ENCODE measurements at regions not wholly inside any gene's neighbourhood (a gene's known extent, or its start where the extent isn't known, plus 50 kb on each side); places are given as distances from the start of the nearest gene placed in this dataset.

- no peak for DNase-seq
Observed at GRCh38 chr2:234834228-234834923, 117.4 kb upstream of the SH3BP4 start.

DNA sequence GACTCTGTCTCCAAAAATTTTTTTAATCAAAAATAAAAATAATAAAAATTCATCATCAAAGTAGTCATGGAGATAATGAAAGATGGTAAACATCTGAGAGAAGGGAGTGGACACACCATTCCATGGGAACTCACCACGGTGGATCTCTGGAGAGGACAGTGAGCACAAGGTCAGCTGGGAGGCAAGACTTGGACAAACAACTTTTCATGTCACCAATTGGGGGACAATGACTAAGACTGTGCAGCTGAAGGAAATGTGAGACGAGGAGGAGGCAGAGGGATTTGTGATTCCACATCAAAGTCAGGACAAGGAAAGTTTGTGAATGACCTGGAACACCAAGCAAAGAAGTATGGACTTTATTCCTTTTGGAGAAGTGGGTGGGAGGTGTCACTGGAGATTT lies 121.0 kb upstream of the SH3BP4 start:
- no peak for DNase-seq

GRCh38 chr2:234829074-234829455 lies 122.8 kb upstream of the SH3BP4 start:
- DNase-seq: no peak

- no peak for DNase-seq
Observed at GRCh38 chr2:234828382-234829073, 123.3 kb upstream of the SH3BP4 start.

GRCh38 chr2:234827096-234827860 lies 124.5 kb upstream of the SH3BP4 start:
- DNase-seq: no peak

DNA sequence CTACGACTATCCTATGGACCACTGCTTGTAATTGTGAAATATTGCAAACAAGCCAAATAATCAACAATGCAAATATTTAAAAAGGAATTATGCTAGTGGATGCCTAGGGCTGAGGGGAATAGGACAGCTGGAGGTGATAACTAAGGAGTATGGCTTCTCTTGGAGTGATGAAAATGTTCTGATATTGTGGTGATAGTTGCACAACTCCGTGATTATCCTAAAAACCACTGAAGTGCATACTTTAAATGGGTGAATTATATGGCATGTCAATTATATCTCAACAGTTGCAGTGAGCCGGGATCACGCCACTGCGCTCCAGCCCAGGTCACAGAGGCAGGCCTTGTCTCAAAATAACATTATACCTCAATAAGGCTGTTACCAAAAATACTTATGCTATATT lies 125.1 kb upstream of the SH3BP4 start:
- DNase-seq: no peak

GRCh38 chr2:234825616-234826015 lies 126.2 kb upstream of the SH3BP4 start:
- no peak for DNase-seq

GRCh38 chr2:234823877-234824376 lies 127.9 kb upstream of the SH3BP4 start:
- DNase-seq: no peak

DNA sequence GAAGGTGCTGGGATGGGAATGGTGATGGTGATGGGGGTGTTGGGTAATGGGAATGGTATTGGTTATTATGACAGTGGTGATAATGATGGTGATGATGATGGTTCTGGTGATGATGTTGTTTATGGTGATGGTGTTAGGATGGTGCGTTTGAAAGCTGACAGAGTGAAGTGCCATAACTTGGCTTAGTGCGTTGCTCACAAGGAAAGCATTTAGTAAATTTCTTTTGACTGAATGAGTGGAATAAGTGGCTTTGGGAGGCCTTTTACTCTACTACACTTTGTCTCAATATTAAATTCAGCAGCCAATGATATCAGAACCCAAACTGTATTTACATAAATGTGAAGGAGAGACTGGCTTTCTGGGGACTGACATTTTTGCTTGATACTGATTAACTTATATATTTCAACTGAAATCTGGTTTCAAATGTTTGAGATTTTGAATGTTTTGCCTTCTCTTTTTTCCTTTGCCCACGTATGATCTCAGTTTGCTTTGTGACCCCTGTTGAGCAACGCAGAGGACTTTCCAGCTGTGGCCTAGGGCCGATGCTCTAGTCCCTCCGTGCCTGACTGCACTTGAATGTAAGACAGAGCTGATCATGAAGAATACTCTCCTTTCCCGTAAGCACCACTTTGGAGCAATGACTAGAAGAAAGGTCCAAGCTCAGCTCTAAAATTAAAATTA lies 128.5 kb upstream of the SH3BP4 start:
- DNase-seq: no peak

DNA sequence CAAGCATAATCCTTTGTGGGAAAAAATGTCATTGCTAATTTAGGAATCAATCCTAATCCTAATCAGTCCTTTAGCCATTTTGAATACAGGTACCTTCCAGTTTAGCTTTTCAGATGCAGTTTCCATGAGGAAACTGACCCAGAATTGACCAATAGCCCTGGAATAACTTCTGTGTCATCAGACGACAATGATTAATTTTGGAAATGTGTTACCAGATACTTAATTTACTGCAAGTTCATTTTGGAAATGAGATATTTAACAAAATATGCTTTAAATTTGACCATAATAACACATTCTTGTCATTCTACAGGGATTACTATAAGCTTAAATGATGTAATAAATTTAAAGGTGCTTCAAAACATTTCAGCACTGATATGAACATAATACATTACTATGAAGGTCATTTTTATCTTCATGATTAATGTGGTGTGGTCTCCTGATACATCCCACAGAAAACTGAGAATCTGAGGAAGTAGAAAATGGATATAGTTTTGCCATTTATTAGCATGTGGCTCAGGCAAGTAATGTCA lies 129.8 kb upstream of the SH3BP4 start:
- DNase-seq: no peak

- DNase-seq: no peak
Observed at GRCh38 chr2:234818937-234819336, 132.9 kb upstream of the SH3BP4 start.

GRCh38 chr2:234816491-234816890 lies 135.3 kb upstream of the SH3BP4 start:
- DNase-seq: no peak

- no peak for DNase-seq
Observed at GRCh38 chr2:234816056-234816455, 135.8 kb upstream of the SH3BP4 start.

DNA sequence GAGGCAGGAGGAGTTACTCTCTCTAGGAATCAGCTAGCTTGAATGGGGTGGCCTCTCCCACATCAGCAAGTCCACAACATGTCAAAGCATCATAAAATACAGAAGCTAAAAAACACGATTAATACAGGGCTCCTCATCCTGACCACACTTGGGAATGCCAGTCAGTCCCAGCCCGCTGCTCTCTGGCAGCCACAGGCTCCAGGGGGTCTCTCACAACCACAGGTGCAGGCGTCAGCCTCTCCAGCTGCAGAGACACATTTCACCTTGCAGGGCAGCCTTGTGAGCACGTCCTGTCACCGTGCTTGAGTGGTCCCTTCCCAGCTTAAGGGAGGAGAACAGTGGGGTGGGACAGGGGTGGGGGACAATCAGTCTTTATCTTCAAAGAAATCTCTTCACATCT lies 137.4 kb upstream of the SH3BP4 start:
- no peak for DNase-seq

GRCh38 chr2:234812851-234813250 lies 139.0 kb upstream of the SH3BP4 start:
- no peak for DNase-seq

- no peak for DNase-seq
Observed at GRCh38 chr2:234808907-234809306, 142.9 kb upstream of the SH3BP4 start.

GRCh38 chr2:234806818-234807217 lies 145.0 kb upstream of the SH3BP4 start:
- no peak for DNase-seq

GRCh38 chr2:234805836-234806235 lies 146.0 kb upstream of the SH3BP4 start:
- no peak for DNase-seq

DNA sequence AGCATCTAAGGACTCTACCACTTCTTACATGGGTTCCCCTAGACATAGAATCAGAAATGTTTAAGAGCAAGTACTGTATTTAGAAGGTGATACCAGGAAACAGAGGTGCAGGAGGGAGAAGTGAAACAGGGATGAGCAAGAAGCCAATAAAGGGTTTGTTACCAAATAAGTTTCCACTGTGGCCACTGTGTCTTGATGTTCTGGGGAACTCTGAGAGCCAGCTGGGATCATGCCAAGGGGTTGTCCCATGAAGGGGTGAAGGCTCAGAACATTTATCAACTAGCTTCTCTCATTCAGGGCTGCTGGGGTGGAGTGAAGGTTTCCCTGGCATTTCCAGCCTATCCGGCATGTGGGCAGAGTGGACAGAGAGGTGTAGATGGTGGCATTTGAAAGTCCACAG lies 147.1 kb upstream of the SH3BP4 start:
- DNase-seq: no peak

DNA sequence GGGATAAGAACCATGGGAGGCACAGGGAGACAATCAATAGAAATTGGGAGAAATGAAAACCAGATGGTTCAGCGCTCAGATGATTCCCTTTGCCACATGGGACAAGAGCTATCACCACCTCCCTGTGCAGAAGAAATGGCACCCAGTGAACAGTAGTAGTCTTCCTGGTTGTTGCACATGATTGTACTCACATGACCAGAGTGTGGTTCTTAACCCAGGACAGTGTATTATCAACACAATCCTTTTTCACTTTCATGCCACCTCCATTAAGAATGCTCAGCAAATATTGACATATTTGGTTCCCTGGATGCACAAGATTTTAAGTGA lies 149.0 kb upstream of the SH3BP4 start:
- DNase-seq: no peak

DNA sequence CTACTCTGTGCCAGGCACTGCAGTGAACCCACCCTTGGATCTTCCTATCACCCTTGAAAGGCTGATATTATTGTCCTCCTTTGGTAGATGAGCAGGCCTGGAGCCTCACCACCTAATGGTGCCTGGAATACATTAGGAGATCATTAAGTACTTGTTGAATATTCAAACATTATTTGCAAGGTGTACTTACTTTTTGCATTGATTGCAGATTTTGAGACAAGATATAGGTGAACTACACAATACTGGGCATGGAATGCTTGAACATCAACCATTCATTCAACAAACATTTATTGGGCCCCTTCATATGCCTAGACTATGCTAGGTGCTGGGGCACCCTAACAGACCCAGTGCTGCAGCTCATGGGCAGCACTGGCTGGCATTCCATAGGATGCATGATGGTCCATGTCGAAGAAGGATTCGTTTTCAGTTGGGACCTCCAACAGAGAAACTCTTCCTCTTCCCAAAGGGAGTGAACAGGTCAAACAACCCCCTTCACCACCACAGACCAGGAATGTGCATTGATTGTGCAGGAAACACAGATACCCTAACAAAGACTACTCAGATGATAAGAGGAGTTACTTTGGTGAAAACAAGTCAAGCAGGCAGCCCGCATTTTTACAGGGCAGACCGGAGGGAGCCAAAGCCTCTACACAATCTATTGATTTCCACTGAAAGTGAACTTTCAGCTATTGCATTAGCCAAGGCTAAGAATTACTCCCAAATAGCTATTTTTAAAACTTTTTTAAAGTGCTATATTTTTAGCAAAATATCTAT lies 149.6 kb upstream of the SH3BP4 start:
- no peak for DNase-seq
